GM19351 (cell line): ENCODE measurements at regions not wholly inside any gene's neighbourhood (a gene's known extent, or its start where the extent isn't known, plus 50 kb on each side); places are given as distances from the start of the nearest gene placed in this dataset.
"Not testable (repeated sequence)": the region's sequence is repeated elsewhere in the genome, so short reads cannot be mapped to it uniquely, and the experiment has no call there.

Source experiments
- ATAC-seq: cut with Tn5 transposase; IDR thresholded peaks from one replicate; pipeline ENCODE4 v1.9.1; 2021; ENCODE audit warnings: mild to moderate bottlenecking, moderate library complexity; ENCODE audit not compliant: unreplicated experiment

GRCh38 chr14:84485036-84485435 lies 1044.9 kb upstream of the FLRT2 start:
- no peak for ATAC-seq

DNA sequence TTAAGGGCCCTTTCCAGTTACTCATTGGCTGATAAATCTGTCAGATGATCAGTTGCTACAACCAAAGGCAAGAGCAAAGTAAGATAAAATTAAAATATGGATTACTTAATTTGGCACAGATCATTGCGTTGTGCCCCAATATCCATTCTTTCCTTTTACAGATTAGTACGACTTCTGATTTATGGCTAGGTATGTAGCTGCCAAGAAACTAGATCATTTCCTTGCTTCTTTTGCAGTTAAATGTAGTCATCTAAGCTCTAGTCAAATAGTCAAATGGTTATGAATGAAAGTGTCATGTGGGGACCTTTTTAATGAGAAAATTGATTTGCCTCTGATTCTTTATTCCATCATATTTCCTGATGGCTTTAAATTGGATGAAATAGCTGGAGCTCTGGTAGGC lies 1039.9 kb upstream of the FLRT2 start:
- ATAC-seq = no peak

- ATAC-seq = no peak
Observed at GRCh38 chr14:84492685-84493084, 1037.3 kb upstream of the FLRT2 start.

DNA sequence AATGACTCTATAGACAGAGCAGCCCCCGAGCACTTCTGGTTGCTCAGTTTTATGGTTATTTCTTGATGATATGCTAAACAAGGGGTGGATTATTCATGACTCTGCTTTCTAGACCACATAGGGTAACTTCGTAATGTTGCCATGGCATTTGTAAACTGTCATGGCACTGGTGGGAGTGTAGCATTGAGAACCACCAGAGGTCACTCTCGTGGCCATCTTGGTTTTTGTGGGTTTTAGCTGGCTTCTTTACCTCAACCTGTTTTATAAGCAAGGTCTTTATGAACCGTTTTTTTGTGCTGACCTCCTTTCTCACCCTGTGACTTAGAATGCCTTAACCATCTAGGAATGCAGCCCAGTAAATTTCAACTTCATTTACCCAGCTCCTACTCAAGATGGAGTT lies 1036.2 kb upstream of the FLRT2 start:
- no peak for ATAC-seq

DNA sequence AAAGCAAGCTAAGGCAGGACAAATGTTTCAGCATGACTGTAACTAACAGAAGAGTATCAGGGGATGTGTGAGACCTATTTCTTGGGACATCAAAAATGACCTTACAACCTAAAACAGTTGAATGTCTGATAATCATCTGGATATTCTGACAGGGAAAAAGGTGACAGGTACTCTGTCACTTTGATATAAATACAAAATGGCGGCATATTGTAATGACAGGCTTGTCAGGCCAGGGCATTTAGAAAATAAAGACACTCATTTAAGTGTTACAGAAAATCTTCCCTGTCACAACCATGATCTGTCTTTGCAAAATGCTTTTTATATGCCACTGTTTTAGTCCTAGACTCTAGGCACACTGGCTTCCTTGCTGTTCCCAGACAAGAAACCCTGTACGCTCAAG lies 1033.3 kb upstream of the FLRT2 start:
- no peak for ATAC-seq

GRCh38 chr14:84512823-84513222 lies 1017.1 kb upstream of the FLRT2 start:
- not testable (repeated sequence) for ATAC-seq

DNA sequence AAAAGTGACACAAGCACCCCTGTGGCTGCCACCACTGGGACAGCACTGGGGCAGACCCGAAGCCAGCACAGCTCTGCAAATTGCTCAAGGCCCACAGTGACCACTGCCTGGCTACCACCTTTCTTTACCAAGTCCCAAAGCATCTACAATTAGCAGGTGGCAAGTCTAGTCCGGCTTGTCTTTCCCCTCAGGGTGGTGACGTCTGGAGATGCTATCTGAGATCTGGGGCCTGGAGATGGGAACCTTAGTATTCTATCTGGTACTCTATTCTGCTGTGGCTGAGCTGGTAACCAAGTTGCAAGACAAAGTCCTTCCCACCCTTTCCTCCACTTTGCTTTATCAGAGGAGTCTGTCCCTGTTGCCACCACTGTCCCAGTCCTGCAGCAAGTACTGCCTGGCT lies 1010.1 kb upstream of the FLRT2 start:
- no peak for ATAC-seq

DNA sequence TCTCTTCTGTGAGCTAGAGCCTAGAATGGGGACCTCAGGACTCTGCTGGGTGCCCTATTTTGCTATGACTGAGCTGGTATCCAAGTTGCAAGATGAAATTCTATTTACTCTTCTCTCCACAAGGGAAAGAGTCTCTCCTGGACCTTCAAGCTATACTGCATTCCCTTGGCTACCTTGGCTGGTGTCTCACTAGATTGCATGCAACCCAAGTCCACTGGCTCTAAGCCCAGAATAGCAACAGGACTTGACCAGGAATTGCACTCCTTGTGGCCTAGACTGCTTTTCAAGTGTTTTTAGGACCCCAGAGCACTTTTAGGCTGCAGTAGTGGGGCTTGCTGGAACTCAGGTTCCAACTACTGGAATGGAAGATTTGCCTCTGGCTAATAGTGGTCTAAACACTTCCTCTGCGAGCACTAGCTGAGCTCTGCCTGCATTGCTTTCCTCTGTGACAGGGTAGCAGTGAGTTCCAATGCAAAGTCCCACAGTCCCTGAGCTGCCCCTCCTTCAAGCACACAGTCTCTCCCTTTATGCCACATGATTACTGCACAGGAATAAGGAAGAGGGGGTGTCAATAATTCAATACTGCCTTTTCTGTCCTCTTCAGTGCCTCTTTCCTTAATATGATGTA lies 1009.1 kb upstream of the FLRT2 start:
- no peak for ATAC-seq

DNA sequence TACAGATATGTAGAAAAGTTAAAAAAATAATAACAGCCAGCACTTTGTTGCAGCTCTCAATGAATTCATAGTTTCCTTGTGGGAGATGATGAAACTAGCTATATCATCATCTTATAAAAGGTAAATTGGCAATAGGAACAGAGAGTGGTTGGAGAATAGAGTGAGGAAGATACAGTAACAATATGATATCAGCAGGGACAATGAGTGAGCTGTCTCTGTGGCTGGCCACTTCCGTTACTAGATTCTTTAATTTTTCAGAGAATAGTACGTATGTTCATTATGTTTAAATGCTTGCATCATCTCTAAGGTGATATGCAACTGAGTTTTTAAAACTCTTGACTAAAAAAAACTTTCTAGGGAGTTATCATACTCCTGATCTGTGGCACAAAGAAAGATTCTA lies 1006.2 kb upstream of the FLRT2 start:
- no peak for ATAC-seq

- ATAC-seq = no peak
Observed at GRCh38 chr14:84527706-84528105, 1002.2 kb upstream of the FLRT2 start.

GRCh38 chr14:84532016-84532415 lies 997.9 kb upstream of the FLRT2 start:
- no peak for ATAC-seq

DNA sequence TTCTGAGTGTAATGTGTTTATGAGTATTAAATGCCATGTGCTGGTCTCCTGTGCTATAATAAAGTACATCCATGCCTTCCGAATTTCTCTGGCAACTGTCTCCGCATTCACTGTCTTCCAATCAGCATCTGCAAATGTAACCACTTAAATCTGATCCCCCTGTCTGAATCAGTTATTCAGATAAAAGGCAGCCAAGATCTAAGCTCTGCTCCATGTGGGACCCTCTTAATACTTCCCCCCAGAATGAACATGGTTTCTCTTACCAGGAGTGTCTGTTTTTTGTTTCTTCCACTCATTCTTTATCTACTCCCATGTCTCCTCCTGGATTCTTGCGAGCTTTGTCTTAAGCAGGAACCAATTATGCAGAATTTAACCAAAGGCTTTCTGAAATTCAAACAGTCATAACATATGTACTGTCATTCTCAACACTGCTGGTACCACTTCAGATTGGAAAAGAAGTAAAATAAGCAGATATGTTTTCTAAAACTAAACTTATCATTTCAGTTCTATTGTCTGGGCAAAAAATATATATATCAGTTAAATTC lies 996.7 kb upstream of the FLRT2 start:
- no peak for ATAC-seq

- no peak for ATAC-seq
Observed at GRCh38 chr14:84533791-84534190, 996.2 kb upstream of the FLRT2 start.

DNA sequence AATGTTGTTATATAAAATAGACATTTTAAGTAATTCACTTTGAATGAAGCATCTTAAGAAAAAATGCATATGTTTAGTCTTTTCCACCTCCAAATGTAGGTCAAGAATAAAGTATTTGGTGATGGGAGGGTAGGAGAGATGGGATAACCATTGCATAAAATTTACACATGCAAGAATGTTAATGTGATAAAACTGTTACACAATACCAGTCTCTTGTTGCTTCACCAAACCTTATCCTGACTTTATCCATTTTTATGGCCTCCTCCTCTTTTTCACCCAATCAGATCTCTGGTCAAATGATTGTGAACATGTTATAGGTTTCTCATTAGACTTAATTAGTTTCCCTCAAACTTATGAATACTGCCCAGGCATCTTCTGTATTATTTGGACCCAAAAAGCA lies 994.5 kb upstream of the FLRT2 start:
- no peak for ATAC-seq

- ATAC-seq = no peak
Observed at GRCh38 chr14:84535976-84536375, 994.0 kb upstream of the FLRT2 start.

DNA sequence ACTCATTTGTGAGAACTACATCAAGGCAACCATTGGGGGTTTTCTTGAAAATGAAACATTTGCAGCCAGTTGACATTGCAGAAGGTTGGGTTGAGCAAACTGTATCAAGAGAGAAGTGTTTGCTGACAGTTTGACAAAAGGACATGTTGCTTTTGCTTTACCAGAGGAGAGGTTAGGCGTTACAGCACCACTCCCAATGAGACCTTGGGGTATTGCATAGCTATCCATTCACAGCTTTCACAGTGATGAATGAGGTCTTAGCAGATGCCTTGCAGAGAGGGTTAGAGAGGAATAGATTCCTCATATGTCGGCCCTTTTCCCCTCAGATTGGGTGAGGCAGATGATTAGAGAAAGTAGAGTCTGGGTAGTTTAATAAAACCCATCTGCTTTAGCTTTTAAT lies 988.9 kb upstream of the FLRT2 start:
- no peak for ATAC-seq

DNA sequence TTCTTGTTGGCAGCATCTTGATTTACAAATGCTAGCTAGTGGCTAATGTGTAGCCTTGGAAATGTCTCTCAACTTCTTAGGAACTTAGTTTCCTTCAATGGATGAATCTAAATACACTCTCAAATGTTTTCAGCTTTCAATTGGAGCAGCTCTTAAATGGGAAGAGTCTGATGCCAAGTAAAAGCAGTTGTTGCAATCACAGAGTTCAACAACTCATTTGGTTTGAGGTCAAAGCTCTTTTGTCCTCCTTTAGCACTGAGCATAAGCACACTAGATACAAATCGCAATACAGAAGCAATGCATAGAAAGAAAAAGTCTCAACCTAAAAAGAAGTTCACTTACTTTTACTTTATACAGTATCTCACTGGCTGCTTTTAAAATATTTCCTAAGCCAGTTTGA lies 986.1 kb upstream of the FLRT2 start:
- no peak for ATAC-seq

- no peak for ATAC-seq
Observed at GRCh38 chr14:84544486-84545131, 985.3 kb upstream of the FLRT2 start.

GRCh38 chr14:84546236-84546635 lies 983.7 kb upstream of the FLRT2 start:
- no peak for ATAC-seq

- no peak for ATAC-seq
Observed at GRCh38 chr14:84554136-84554535, 975.8 kb upstream of the FLRT2 start.

DNA sequence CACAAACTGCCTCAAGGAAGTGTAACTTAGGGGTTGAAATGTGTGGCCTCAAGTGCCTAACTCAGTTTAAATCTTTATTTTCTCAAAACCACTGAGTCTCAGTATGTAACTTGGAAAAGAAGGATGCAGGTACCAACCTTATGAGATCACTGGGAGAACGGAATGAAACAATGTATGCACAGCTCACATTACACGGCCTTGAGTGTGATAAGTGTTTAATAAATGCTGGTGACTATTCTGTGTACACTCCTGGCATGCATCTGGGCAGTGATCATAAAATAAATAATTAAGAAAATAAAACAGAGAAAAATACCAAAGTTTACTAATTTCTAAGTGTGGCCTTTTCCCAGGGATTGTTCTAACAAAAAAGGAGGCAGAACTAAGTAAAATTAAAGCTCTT lies 974.5 kb upstream of the FLRT2 start:
- ATAC-seq = no peak

DNA sequence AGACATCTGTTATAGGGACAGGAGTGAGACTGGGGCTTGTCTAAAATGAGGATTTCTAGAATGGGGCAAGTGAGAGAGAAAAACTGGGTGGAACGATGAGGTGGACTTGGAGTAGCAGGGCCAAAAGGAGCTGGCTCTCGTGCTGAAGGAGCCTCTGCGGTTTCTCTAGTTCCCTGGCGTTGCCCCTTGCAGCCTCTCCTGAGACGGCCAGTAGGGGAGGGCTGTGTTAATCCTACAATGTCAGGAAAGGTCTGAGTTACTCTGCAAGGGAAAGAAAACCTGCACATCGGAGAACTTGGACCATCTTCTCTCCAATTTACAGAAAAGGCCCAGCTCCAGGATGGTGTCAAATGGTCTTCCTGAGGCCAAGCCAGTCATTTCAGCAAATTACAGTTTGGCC lies 963.8 kb upstream of the FLRT2 start:
- no peak for ATAC-seq

DNA sequence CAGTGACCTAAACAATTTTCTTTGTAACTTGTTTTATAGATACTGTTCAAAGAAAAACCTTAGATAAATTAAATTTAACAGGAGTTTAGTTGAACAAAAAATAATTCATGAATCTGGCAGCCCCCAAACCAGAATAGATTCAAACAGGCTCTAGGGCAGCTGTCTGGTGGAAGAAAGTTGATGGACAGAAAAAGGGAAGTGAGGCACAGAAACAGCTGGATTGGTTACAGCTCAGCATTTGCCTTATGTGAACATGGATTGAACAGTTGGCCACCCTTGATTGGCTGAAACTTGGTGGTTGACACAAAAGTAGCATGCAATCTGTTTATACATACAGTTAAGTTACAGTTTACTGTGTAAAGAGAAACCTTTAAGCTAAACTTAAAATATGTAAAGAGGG lies 954.3 kb upstream of the FLRT2 start:
- ATAC-seq = no peak
